Tibial artery (tissue), 4 donors: ENCODE measurements at regions not wholly inside any gene's neighbourhood (a gene's known extent, or its start where the extent isn't known, plus 50 kb on each side); places are given as distances from the start of the nearest gene placed in this dataset.

Source experiments
- DNase-seq, 2 donors: peaks; one replicate each; pipeline ENCODE4 v3.0.0-alpha.2; 2019
- H3K27ac ChIP-seq, 2 donors: fragments of 200-600 bp; sonication (generic) in 1 of 2; 1 replicate in 1 of 2; 2 replicates in 1 of 2; pipeline ENCODE4 v1.5.1; 2018 to 2019; ENCODE audit warnings: mild to moderate bottlenecking in 1 of 2
- H3K27me3 ChIP-seq, 2 donors: fragments of 200-600 bp; sonication (generic) in 1 of 2; one replicate each; pipeline versions ENCODE4 v1.5.1 to v1.6.0; 2016 to 2019
- H3K36me3 ChIP-seq, 3 donors: fragments of 200-600 bp; sonication (generic) in 2 of 3; one replicate each; pipeline ENCODE4 v1.5.1; 2016 to 2019; ENCODE audit warnings: mild to moderate bottlenecking in 2 of 3
- H3K4me1 ChIP-seq, 4 donors: fragments of 200-600 bp; sonication (generic) in 2 of 4; 1 replicate in 3 of 4; 2 replicates in 1 of 4; pipeline ENCODE4 v1.5.1; 2016 to 2019
- H3K4me3 ChIP-seq, 2 donors: fragments of 200-600 bp; sonication (generic) in 1 of 2; 1 replicate in 1 of 2; 2 replicates in 1 of 2; pipeline ENCODE4 v1.5.1; 2018 to 2019; ENCODE audit warnings: mild to moderate bottlenecking in 2 of 2
- H3K9me3 ChIP-seq, 3 donors: fragments of 200-600 bp; sonication (generic) in 1 of 3; one replicate each; pipeline ENCODE4 v1.5.1; 2016 to 2019
- intact Hi-C: fragments of 100-400 bp; cut with DNase I; formaldehyde crosslinking; loops from one replicate; pipeline ENCODE4 v1.15.0; 2023; ENCODE audit warnings: low total_unique reads
- TF ChIP-seq, protein P1 (sequence below), 2 experiments: fragments of 200-600 bp in 1 of 2; fragments of 450-650 bp in 1 of 2; IDR thresholded peaks; one replicate each; pipeline ENCODE4 v1.5.1; 2017 to 2019; ENCODE audit warnings: antibody characterized with exemption in 2 of 2, mild to moderate bottlenecking in 1 of 2, moderate library complexity in 1 of 2

DNA sequence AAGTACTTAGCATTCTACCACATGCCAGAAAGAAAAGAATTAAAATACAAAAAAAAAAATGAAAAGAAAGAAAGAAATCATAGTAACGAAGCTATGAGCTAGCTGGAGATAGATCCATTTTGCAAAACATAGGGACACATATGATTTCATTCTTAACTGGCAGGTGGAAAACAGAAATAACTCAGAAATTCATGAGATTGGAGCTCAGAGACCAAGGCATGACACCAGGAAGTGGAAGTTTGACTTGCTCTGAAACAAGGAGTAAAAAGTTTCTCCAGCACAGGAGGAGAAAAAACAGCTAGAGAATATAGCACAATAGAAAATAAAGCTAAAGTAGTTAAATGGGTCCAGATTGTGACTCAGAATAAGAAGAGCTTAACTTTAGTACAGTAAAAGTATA lies 278.1 kb downstream of the ZEB2 start:
- DNase-seq: no peak
- Histone ChIP-seq H3K9me3 (no peaks in the 10 kb centered on the region), H3K4me1 (peaks cover 0 to 17% (median 1%) of the 10 kb centered on the region in 4 donors), H3K36me3 (no peaks in the 10 kb centered on the region), H3K27ac (no peak overlapping the region), H3K4me3 (no peak overlapping the region), H3K27me3 (no peaks in the 10 kb centered on the region)
- TF ChIP-seq, protein P1, sequence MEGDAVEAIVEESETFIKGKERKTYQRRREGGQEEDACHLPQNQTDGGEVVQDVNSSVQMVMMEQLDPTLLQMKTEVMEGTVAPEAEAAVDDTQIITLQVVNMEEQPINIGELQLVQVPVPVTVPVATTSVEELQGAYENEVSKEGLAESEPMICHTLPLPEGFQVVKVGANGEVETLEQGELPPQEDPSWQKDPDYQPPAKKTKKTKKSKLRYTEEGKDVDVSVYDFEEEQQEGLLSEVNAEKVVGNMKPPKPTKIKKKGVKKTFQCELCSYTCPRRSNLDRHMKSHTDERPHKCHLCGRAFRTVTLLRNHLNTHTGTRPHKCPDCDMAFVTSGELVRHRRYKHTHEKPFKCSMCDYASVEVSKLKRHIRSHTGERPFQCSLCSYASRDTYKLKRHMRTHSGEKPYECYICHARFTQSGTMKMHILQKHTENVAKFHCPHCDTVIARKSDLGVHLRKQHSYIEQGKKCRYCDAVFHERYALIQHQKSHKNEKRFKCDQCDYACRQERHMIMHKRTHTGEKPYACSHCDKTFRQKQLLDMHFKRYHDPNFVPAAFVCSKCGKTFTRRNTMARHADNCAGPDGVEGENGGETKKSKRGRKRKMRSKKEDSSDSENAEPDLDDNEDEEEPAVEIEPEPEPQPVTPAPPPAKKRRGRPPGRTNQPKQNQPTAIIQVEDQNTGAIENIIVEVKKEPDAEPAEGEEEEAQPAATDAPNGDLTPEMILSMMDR (IDR thresholded peaks at IDR 0.05): no peak
- intact Hi-C loops: no loop called here

DNA sequence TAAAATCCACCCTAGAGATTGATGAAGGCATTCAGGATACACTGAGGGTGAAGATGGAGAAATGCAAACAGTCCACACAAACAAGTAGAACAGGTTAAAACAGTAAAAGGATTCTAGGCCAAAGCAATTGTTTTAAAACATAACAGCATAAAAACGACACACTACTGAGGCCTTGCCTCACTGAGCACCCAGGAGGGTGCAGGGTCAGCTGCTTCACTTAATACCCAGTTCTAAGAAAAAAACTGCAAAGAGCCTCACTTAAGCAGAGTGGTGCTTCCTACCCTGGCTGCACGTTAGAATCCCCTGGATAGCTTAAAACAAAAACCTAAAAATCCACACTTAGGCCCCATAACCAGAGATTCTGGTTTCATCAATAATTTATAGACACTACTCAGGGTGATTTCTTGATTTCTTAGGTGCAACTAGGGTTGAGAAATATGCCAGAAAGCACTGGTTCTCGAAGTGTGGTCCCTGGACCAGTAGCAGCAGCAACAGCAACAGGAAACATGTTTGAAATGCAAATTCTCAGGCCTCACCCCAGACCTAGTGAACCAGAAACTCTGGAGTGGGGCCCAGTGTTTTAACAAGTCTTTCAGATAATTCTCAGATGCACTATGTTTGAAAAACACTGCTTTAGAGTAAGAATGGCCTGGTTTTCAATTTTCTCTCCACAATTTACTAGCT lies 279.1 kb downstream of the ZEB2 start:
- Histone ChIP-seq H3K36me3 (no peaks in the 10 kb centered on the region), H3K27ac (no peak overlapping the region), H3K4me3 (no peak overlapping the region), H3K4me1 (peaks cover 0 to 17% (median 1%) of the 10 kb centered on the region in 4 donors), H3K27me3 (no peaks in the 10 kb centered on the region), H3K9me3 (no peaks in the 10 kb centered on the region)
- intact Hi-C loops: no loop called here
- no peak for DNase-seq
- TF ChIP-seq, protein P1 (IDR thresholded peaks at IDR 0.05): no peak

DNA sequence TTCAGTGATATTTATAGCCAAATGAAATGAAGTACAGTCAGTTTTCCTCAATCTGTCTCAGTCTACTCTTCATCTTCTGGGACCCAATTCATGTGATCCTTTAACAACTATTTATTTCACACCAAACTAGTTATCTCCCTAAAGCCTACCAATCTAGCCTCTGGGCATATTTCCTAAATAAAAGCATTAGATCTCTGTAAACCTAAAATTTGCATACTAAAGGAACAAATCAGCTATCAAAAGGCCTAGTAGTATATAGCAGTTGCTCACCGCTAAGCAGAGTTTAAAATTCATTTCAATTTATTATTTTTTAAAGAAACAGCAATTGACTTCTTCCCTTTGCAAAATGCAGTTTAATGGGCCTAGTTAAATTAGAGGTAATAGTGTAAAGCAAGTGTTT lies 280.2 kb downstream of the ZEB2 start:
- DNase-seq: no peak
- no peaks in the 10 kb centered on the region for H3K9me3 ChIP-seq
- intact Hi-C loops: no loop called here
- TF ChIP-seq, protein P1 (IDR thresholded peaks at IDR 0.05): no peak
- H3K4me1 ChIP-seq: peaks cover 0 to 17% (median 1%) of the 10 kb centered on the region in 4 donors
- no peak overlapping the region for H3K27ac ChIP-seq
- H3K27me3 ChIP-seq: no peaks in the 10 kb centered on the region
- H3K4me3 ChIP-seq: no peak overlapping the region
- H3K36me3 ChIP-seq: no peaks in the 10 kb centered on the region

DNA sequence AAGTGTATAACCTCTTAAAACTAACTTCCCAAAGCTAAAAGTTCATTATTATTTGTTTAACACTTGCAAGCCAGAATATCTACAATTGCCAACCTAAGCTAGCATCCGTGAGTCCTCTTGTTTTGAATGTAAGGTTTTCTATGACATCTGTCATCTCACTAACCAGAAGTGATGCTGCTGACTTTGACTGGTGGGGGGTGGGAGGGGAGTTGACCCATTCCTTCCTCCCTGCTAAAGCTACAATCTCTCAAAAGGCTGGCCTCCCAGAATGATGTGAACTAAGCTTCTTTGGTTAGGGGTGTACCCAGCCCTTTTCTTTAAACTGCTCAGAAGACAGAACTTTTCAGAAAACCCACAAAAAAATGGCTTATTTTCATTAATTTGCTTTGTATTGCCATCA lies 280.6 kb downstream of the ZEB2 start:
- H3K27me3 ChIP-seq: no peaks in the 10 kb centered on the region
- H3K36me3 ChIP-seq: no peaks in the 10 kb centered on the region
- TF ChIP-seq, protein P1 (IDR thresholded peaks at IDR 0.05): no peak
- H3K4me3 ChIP-seq: no peak overlapping the region
- H3K27ac ChIP-seq: no peak overlapping the region
- no peaks in the 10 kb centered on the region for H3K9me3 ChIP-seq
- intact Hi-C loops: no loop called here
- H3K4me1 ChIP-seq: peaks cover 0 to 17% (median 1%) of the 10 kb centered on the region in 4 donors
- DNase-seq: no peak

DNA sequence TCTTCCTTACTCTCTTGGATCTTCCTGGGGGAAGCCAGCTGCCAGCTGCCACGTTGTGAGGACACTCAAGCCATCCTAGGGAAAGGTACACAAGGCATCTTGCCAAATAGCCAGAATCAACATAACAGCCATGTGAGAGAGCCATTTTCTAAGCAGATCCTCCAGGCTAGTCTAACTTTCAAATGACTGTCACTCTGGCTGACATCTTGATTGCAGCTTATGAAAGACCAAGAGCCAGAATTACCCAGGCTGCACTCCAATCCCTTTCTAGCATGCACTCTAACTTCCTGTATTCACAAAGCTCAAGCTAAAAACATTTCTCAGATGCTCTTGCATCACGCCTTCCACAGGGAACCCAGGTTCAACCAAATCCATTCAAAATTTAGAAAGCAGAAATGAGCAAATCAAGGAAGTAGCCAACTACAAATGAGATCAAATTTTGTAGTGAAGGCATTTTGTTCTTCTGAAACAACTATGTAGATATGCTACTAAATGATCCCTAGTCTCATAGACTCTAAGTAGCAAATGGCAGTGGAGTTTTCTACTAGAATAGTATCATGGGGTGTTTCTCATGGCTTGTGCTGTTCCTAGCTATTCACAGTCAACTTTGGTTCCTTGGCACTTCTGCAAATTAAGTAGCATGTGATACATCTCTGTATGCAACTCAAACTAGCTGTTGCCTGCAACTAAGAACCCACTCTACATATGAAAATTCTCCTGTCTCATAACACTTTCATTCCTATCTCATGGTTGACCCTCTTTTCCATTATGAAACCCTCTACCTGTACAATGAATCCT lies 281.9 kb downstream of the ZEB2 start:
- TF ChIP-seq, protein P1 (IDR thresholded peaks at IDR 0.05): no peak

More for the DNA sequence above, 281.9 kb downstream of the ZEB2 start:
- no peak for DNase-seq
- Histone ChIP-seq H3K4me3 (no peak overlapping the region), H3K36me3 (no peaks in the 10 kb centered on the region), H3K27me3 (no peaks in the 10 kb centered on the region), H3K4me1 (peaks cover 0 to 29% (median 1%) of the 10 kb centered on the region in 4 donors), H3K27ac (no peak overlapping the region), H3K9me3 (no peaks in the 10 kb centered on the region)
- intact Hi-C loops: no loop called here
